ENCODE measurements at regions not wholly inside any gene's neighbourhood (a gene's known extent, or its start where the extent isn't known, plus 50 kb on each side); places are given as distances from the start of the nearest gene placed in this dataset.

GRCh38 chr15:69505956-69506556, 53.4 kb downstream of the RPLP1 start:
- POLR2A ChIA-PET, result interaction anchor here (0.6 kb wide), 1 partner anchor 51 kb away, joined by 3 read pairs; no protein-coding TSS in a partner anchor
- CTCF ChIA-PET, result no interaction called here

- POLR2A ChIA-PET, result no interaction called here
- CTCF ChIA-PET, result no interaction called here
These were observed 56.0 kb downstream of the RPLP1 start for GRCh38 chr15:69508659-69509058.

GRCh38 chr15:69509131-69509530, 56.5 kb downstream of the RPLP1 start:
- CTCF ChIA-PET, result no interaction called here
- POLR2A ChIA-PET, result interaction anchor here (0.7 kb wide), 1 partner anchor 925 kb away, joined by 6 read pairs; no protein-coding TSS in a partner anchor

- CTCF ChIA-PET, result interaction anchor here (0.6 to 1.8 kb wide), 2 partner anchors 12 to 32 kb away, joined by 3 to 4 read pairs; no protein-coding TSS in a partner anchor
- POLR2A ChIA-PET, result no interaction called here
These were observed 57.9 kb downstream of the RPLP1 start for GRCh38 chr15:69510556-69510955.

- POLR2A ChIA-PET, result no interaction called here
- CTCF ChIA-PET, result interaction anchor here (0.5 to 1.8 kb wide), 3 partner anchors 12 to 367 kb away, joined by 3 to 4 read pairs (median 3); no protein-coding TSS in a partner anchor
These were observed 58.4 kb downstream of the RPLP1 start for GRCh38 chr15:69511015-69511414.

GRCh38 chr15:69511716-69512340, 59.2 kb downstream of the RPLP1 start:
- CTCF ChIA-PET, result interaction anchor here (0.5 kb wide), 1 partner anchor 366 kb away, joined by 3 read pairs; no protein-coding TSS in a partner anchor
- POLR2A ChIA-PET, result no interaction called here

- ChIA-PET POLR2A (no interaction called here), CTCF (no interaction called here)
These were observed 60.9 kb downstream of the RPLP1 start for GRCh38 chr15:69513450-69513960.

GRCh38 chr15:69513986-69514385, 61.4 kb downstream of the RPLP1 start:
- ChIA-PET POLR2A (no interaction called here), CTCF (no interaction called here)

GRCh38 chr15:69515508-69515907, 62.9 kb downstream of the RPLP1 start:
- POLR2A ChIA-PET, result no interaction called here

GRCh38 chr15:69515926-69516325, 63.3 kb downstream of the RPLP1 start:
- ChIA-PET POLR2A (no interaction called here), CTCF (no interaction called here)

More at GRCh38 chr15:69515508-69515907, 62.9 kb downstream of the RPLP1 start:
- CTCF ChIA-PET, result no interaction called here

GRCh38 chr15:69517052-69517451, 64.4 kb downstream of the RPLP1 start:
- ChIA-PET POLR2A (no interaction called here), CTCF (no interaction called here)

GRCh38 chr15:69518806-69519205, 66.2 kb downstream of the RPLP1 start:
- CTCF ChIA-PET, result no interaction called here
- POLR2A ChIA-PET, result no interaction called here

GRCh38 chr15:69520067-69520466, 67.4 kb downstream of the RPLP1 start:
- POLR2A ChIA-PET, result no interaction called here
- CTCF ChIA-PET, result no interaction called here

- ChIA-PET POLR2A (no interaction called here), CTCF (interaction anchor here (0.7 kb wide), 1 partner anchor 12 kb away, joined by 4 read pairs; no protein-coding TSS in a partner anchor)
These were observed 69.7 kb downstream of the RPLP1 start for GRCh38 chr15:69522361-69522760.

- CTCF ChIA-PET, result interaction anchor here (0.7 to 1.1 kb wide), 2 partner anchors 9 to 13 kb away, joined by 4 to 5 read pairs; no protein-coding TSS in a partner anchor
These were observed 70.7 kb downstream of the RPLP1 start for GRCh38 chr15:69523010-69524001.

GRCh38 chr15:69524296-69524695, 71.7 kb downstream of the RPLP1 start:
- CTCF ChIA-PET, result interaction anchor here (1.1 kb wide), 1 partner anchor 8 kb away, joined by 5 read pairs; no protein-coding TSS in a partner anchor
- POLR2A ChIA-PET, result no interaction called here

More at GRCh38 chr15:69523010-69524001, 70.7 kb downstream of the RPLP1 start:
- POLR2A ChIA-PET, result no interaction called here

- ChIA-PET POLR2A (no interaction called here), CTCF (no interaction called here)
These were observed 72.2 kb downstream of the RPLP1 start for GRCh38 chr15:69524814-69525213.

- POLR2A ChIA-PET, result no interaction called here
- CTCF ChIA-PET, result no interaction called here
These were observed 72.9 kb downstream of the RPLP1 start for GRCh38 chr15:69525543-69525942.

GRCh38 chr15:69526081-69527061, 73.8 kb downstream of the RPLP1 start:
- POLR2A ChIA-PET, result no interaction called here
- CTCF ChIA-PET, result no interaction called here

Data from activated CD8-positive, alpha-beta memory T cell treated with anti-CD3 and anti-CD28 coated beads for 36 hours (primary cell).